ENCODE measurements at regions not wholly inside any gene's neighbourhood (a gene's known extent, or its start where the extent isn't known, plus 50 kb on each side); places are given as distances from the start of the nearest gene placed in this dataset.

GRCh38 chr11:16421826-16422225 is 65.5 kb upstream of the SOX6 start:
- in situ Hi-C loops (cut with HindIII; ENCODE audit: low pct_unique_long_range_greater_than_20kb, low sequenced_read_pairs) = no loop called here
- no peak for DNase-seq (ENCODE audit: low read depth in 1 of 2, low spot score in 1 of 2)
- no peak for TF ChIP-seq JUND (IDR thresholded peaks at IDR 0.05; ENCODE audit: low read depth)

- in situ Hi-C loops (cut with HindIII; ENCODE audit: low pct_unique_long_range_greater_than_20kb, low sequenced_read_pairs) = no loop called here
- peak in 1 of 2 experiments; percentile 20 for DNase-seq (ENCODE audit: low read depth in 1 of 2, low spot score in 1 of 2)
- no peak for TF ChIP-seq JUND (IDR thresholded peaks at IDR 0.05; ENCODE audit: low read depth)
These were observed 62.2 kb upstream of the SOX6 start for GRCh38 chr11:16418428-16419097.

GRCh38 chr11:16412525-16413172 is 56.3 kb upstream of the SOX6 start:
- peak in 1 of 2 experiments; percentile 2 for DNase-seq (ENCODE audit: low read depth in 1 of 2, low spot score in 1 of 2)
- in situ Hi-C loops (cut with HindIII; ENCODE audit: low pct_unique_long_range_greater_than_20kb, low sequenced_read_pairs) = no loop called here
- TF ChIP-seq JUND (IDR thresholded peaks at IDR 0.05; ENCODE audit: low read depth) = no peak

GRCh38 chr11:16410479-16410878 is 54.1 kb upstream of the SOX6 start:
- no peak for TF ChIP-seq JUND (IDR thresholded peaks at IDR 0.05; ENCODE audit: low read depth)
- in situ Hi-C loops (cut with HindIII; ENCODE audit: low pct_unique_long_range_greater_than_20kb, low sequenced_read_pairs) = no loop called here
- no peak for DNase-seq (ENCODE audit: low read depth in 1 of 2, low spot score in 1 of 2)

GRCh38 chr11:16408619-16409018 is 52.3 kb upstream of the SOX6 start:
- in situ Hi-C loops (cut with HindIII; ENCODE audit: low pct_unique_long_range_greater_than_20kb, low sequenced_read_pairs) = no loop called here

GRCh38 chr11:16406226-16406625 is 49.9 kb upstream of the SOX6 start:
- in situ Hi-C loops (cut with HindIII; ENCODE audit: low pct_unique_long_range_greater_than_20kb, low sequenced_read_pairs) = no loop called here
- peak in 1 of 2 experiments; percentile 3 for DNase-seq (ENCODE audit: low read depth in 1 of 2, low spot score in 1 of 2)
- TF ChIP-seq JUND (IDR thresholded peaks at IDR 0.05; ENCODE audit: low read depth) = no peak

More at GRCh38 chr11:16408619-16409018, 52.3 kb upstream of the SOX6 start:
- no peak for TF ChIP-seq JUND (IDR thresholded peaks at IDR 0.05; ENCODE audit: low read depth)
- DNase-seq (ENCODE audit: low read depth in 1 of 2, low spot score in 1 of 2) = no peak

All from T47D (cell line).